A673 (cell line): ENCODE measurements at regions not wholly inside any gene's neighbourhood (a gene's known extent, or its start where the extent isn't known, plus 50 kb on each side); places are given as distances from the start of the nearest gene placed in this dataset.

Experiments used
- BruUV-seq: library from RNA; stranded (reverse); fragments of 400-500 nt; replicated peaks from 2 replicates; lab custom pipeline; 2021; lab: Mats Ljungman, UMichigan
- CTCF ChIA-PET: fragments of 300-600 bp; sonication (Branson Sonifier 250); formaldehyde crosslinking; loops from one replicate; lab custom pipeline; 2022; ENCODE audit warnings: antibody characterized with exemption; lab: Charles Lee
- POLR2A ChIA-PET: fragments of 300-600 bp; sonication (Branson Sonifier 250); formaldehyde crosslinking; loops from one replicate; lab custom pipeline; 2022; ENCODE audit warnings: antibody characterized with exemption; ENCODE audit not compliant: low non-redundant PET; lab: Charles Lee
- DNase-seq: peaks from one replicate; pipeline ENCODE4 v3.0.0-alpha.2; 2015; ENCODE audit warnings: low spot score
- H3K27ac ChIP-seq: fragments of 200-600 bp; sonication (generic); 2 replicates; pipeline ENCODE4 v1.5.1; 2016; ENCODE audit warnings: mixed run types, low read depth, mild to moderate bottlenecking, mixed read lengths, antibody characterized with exemption, low read length; ENCODE audit not compliant: poor library complexity, severe bottlenecking
- H3K27me3 ChIP-seq: fragments of 200-600 bp; sonication (generic); replicated peaks from 2 replicates; pipeline ENCODE4 v1.6.1; 2017; ENCODE audit warnings: mixed run types, low read depth, mild to moderate bottlenecking, mixed read lengths, antibody characterized with exemption, low read length; ENCODE audit not compliant: insufficient read depth, poor library complexity
- H3K36me3 ChIP-seq: fragments of 200-600 bp; sonication (generic); 2 replicates; pipeline ENCODE4 v1.6.1; 2016; ENCODE audit warnings: mixed run types, mild to moderate bottlenecking, mixed read lengths, antibody characterized with exemption, low read length; ENCODE audit not compliant: insufficient read depth, poor library complexity, severe bottlenecking
- H3K4me1 ChIP-seq: fragments of 200-600 bp; sonication (generic); 2 replicates; pipeline ENCODE4 v1.6.1; 2017; ENCODE audit warnings: mixed run types, mild to moderate bottlenecking, mixed read lengths, antibody characterized with exemption, low read length; ENCODE audit not compliant: insufficient read depth, poor library complexity, severe bottlenecking
- H3K4me3 ChIP-seq: fragments of 200-600 bp; sonication (generic); 2 replicates; pipeline ENCODE4 v1.5.1; 2016; ENCODE audit warnings: low read depth, mixed run types, mild to moderate bottlenecking, mixed read lengths, low read length; ENCODE audit not compliant: poor library complexity, severe bottlenecking
- H3K9me3 ChIP-seq: fragments of 200-600 bp; sonication (generic); 2 replicates; pipeline ENCODE4 v1.6.1; 2016; ENCODE audit warnings: mixed run types, low read depth, mild to moderate bottlenecking, mixed read lengths, antibody characterized with exemption, low read length; ENCODE audit not compliant: poor library complexity, severe bottlenecking
- EZH2 ChIP-seq: fragments of 200-600 bp; sonication (generic); IDR thresholded peaks from 2 replicates; pipeline ENCODE4 v1.6.1; 2017; ENCODE audit warnings: borderline replicate concordance, low read depth, mild to moderate bottlenecking, mixed read lengths, antibody characterized with exemption, low read length; ENCODE audit not compliant: poor library complexity, severe bottlenecking
- intact Hi-C: fragments of 100-400 bp; cut with micrococcal nuclease; formaldehyde crosslinking; loops from one replicate; pipeline ENCODE4 v1.10.0; 2022; ENCODE audit not compliant: unreplicated experiment
- TF ChIP-seq, protein P1 (sequence below): fragments of 300-800, 200-600 bp; sonication (generic); conservative IDR thresholded peaks from 2 replicates; pipeline ENCODE4 v1.5.1; 2017; ENCODE audit warnings: low read depth, mild to moderate bottlenecking, antibody characterized with exemption, low read length, moderate library complexity, mixed read lengths

GRCh38 chr20:54397292-54398140, 77.9 kb upstream of the DOK5 start:
- no peak for DNase-seq
- H3K4me3 ChIP-seq = no peak overlapping the region
- no peaks in the 10 kb centered on the region for H3K36me3 ChIP-seq
- ChIA-PET CTCF (no interaction called here), POLR2A (no interaction called here)
- no TSS peak for BruUV-seq
- no peaks in the 10 kb centered on the region for H3K4me1 ChIP-seq
- H3K9me3 ChIP-seq = peaks cover 2% of the 10 kb centered on the region
- no peaks in the 10 kb centered on the region for H3K27me3 ChIP-seq
- TF ChIP-seq, protein P1, sequence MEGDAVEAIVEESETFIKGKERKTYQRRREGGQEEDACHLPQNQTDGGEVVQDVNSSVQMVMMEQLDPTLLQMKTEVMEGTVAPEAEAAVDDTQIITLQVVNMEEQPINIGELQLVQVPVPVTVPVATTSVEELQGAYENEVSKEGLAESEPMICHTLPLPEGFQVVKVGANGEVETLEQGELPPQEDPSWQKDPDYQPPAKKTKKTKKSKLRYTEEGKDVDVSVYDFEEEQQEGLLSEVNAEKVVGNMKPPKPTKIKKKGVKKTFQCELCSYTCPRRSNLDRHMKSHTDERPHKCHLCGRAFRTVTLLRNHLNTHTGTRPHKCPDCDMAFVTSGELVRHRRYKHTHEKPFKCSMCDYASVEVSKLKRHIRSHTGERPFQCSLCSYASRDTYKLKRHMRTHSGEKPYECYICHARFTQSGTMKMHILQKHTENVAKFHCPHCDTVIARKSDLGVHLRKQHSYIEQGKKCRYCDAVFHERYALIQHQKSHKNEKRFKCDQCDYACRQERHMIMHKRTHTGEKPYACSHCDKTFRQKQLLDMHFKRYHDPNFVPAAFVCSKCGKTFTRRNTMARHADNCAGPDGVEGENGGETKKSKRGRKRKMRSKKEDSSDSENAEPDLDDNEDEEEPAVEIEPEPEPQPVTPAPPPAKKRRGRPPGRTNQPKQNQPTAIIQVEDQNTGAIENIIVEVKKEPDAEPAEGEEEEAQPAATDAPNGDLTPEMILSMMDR = no peak
- TF ChIP-seq EZH2 = no peak
- H3K27ac ChIP-seq = no peak overlapping the region
- intact Hi-C loops = no loop called here

DNA sequence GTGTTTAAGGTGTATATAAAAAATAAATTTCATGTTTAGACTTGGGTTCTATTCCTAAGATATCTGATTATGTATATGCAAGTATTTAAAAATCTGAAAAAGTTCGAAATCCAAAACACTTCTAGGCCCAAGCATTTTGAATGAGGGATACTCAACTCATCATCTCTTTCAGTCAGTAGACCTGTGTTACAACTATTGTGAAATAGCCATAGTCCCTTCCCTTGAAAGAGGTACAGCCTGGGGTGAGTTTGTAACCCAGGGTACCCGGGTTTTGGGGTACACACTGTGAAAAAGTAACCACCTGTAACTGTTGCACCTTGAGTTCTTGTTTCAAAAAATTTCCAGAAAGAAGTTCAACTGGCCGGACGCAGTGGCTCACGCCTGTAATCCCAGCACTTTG, 76.6 kb upstream of the DOK5 start:
- no peaks in the 10 kb centered on the region for H3K36me3 ChIP-seq
- DNase-seq = no peak
- ChIA-PET CTCF (no interaction called here), POLR2A (no interaction called here)
- no peak overlapping the region for H3K27ac ChIP-seq
- no TSS peak for BruUV-seq
- H3K4me3 ChIP-seq = no peak overlapping the region
- intact Hi-C loops = no loop called here
- H3K27me3 ChIP-seq = no peaks in the 10 kb centered on the region
- H3K9me3 ChIP-seq = no peaks in the 10 kb centered on the region
- no peak for TF ChIP-seq EZH2
- TF ChIP-seq, protein P1 = no peak
- H3K4me1 ChIP-seq = no peaks in the 10 kb centered on the region

- H3K27me3 ChIP-seq = peaks cover 56% of the 10 kb centered on the region
- ChIA-PET CTCF (no interaction called here), POLR2A (no interaction called here)
- no peak for DNase-seq
- H3K36me3 ChIP-seq = no peaks in the 10 kb centered on the region
- intact Hi-C loops = no loop called here
- BruUV-seq = no TSS peak
- TF ChIP-seq EZH2 = no peak
- H3K9me3 ChIP-seq = no peaks in the 10 kb centered on the region
- H3K4me1 ChIP-seq = no peaks in the 10 kb centered on the region
- no peak overlapping the region for H3K4me3 ChIP-seq
- no peak overlapping the region for H3K27ac ChIP-seq
Observed at GRCh38 chr20:54405540-54405939, 69.9 kb upstream of the DOK5 start.
